ENCODE measurements at regions not wholly inside any gene's neighbourhood (a gene's known extent, or its start where the extent isn't known, plus 50 kb on each side); places are given as distances from the start of the nearest gene placed in this dataset.

GRCh38 chr2:33666879-33667278, 67.8 kb upstream of the FAM98A start:
- no peaks in the 10 kb centered on the region for H3K27me3 ChIP-seq
- no peak for TF ChIP-seq POLR2A (IDR thresholded peaks at IDR 0.05)
- no peak for TF ChIP-seq EP300 (IDR thresholded peaks at IDR 0.05)
- no peak for TF ChIP-seq CTCF (IDR thresholded peaks at IDR 0.05)
- H3K9me3 ChIP-seq: peaks cover 0 to 12% (median 2%) of the 10 kb centered on the region in 4 donors
- no peaks in the 10 kb centered on the region for H3K4me1 ChIP-seq
- H3K36me3 ChIP-seq: no peaks in the 10 kb centered on the region
- H3K27ac ChIP-seq: no peak overlapping the region
- WGBS, 2 donors: 65 to 70% methylated on average over 4 of the region's 4 CpGs
- H3K4me3 ChIP-seq: no peak overlapping the region
- no peak for DNase-seq (ENCODE audit: low spot score in 2 of 2)

- no peak for TF ChIP-seq CTCF (IDR thresholded peaks at IDR 0.05)
- TF ChIP-seq EP300 (IDR thresholded peaks at IDR 0.05): no peak
- no peak for TF ChIP-seq POLR2A (IDR thresholded peaks at IDR 0.05)
- Histone ChIP-seq H3K9me3 (peaks cover 0 to 12% (median 2%) of the 10 kb centered on the region in 4 donors), H3K27ac (no peak overlapping the region), H3K36me3 (no peaks in the 10 kb centered on the region), H3K4me1 (no peaks in the 10 kb centered on the region), H3K4me3 (no peak overlapping the region), H3K27me3 (no peaks in the 10 kb centered on the region)
- DNase-seq (ENCODE audit: low spot score in 2 of 2): no peak
- 83 to 98% methylated on average over 1 of the region's 1 CpG for WGBS, 2 donors
Observed at GRCh38 chr2:33665039-33665438, 65.9 kb upstream of the FAM98A start.

- H3K9me3 ChIP-seq: peaks cover 0 to 14% (median 2%) of the 10 kb centered on the region in 4 donors
- DNase-seq (ENCODE audit: low spot score in 2 of 2): no peak
- no peaks in the 10 kb centered on the region for H3K36me3 ChIP-seq
- H3K27ac ChIP-seq: no peak overlapping the region
- no peaks in the 10 kb centered on the region for H3K4me1 ChIP-seq
- TF ChIP-seq EP300 (IDR thresholded peaks at IDR 0.05): no peak
- TF ChIP-seq POLR2A (IDR thresholded peaks at IDR 0.05): no peak
- no peak for TF ChIP-seq CTCF (IDR thresholded peaks at IDR 0.05)
- WGBS, 2 donors: 79 to 82% methylated on average over 10 of the region's 10 CpGs
- H3K27me3 ChIP-seq: no peaks in the 10 kb centered on the region
- no peak overlapping the region for H3K4me3 ChIP-seq
Observed at GRCh38 chr2:33660416-33661123, 61.5 kb upstream of the FAM98A start.

- DNase-seq (ENCODE audit: low spot score in 2 of 2): no peak
- Histone ChIP-seq H3K36me3 (no peaks in the 10 kb centered on the region), H3K27ac (no peak overlapping the region), H3K27me3 (no peaks in the 10 kb centered on the region), H3K4me1 (no peaks in the 10 kb centered on the region), H3K9me3 (peaks cover 0 to 14% (median 0%) of the 10 kb centered on the region in 4 donors), H3K4me3 (no peak overlapping the region)
- 60 to 64% methylated on average over 5 of the region's 5 CpGs for WGBS, 2 donors
- TF ChIP-seq CTCF (IDR thresholded peaks at IDR 0.05): no peak
- no peak for TF ChIP-seq POLR2A (IDR thresholded peaks at IDR 0.05)
- no peak for TF ChIP-seq EP300 (IDR thresholded peaks at IDR 0.05)
Observed at GRCh38 chr2:33655626-33656320, 56.7 kb upstream of the FAM98A start.

GRCh38 chr2:33652830-33653229, 53.7 kb upstream of the FAM98A start:
- Histone ChIP-seq H3K36me3 (no peaks in the 10 kb centered on the region), H3K27me3 (no peaks in the 10 kb centered on the region), H3K4me3 (no peak overlapping the region), H3K4me1 (no peaks in the 10 kb centered on the region), H3K27ac (no peak overlapping the region), H3K9me3 (peaks cover 0 to 14% (median 0%) of the 10 kb centered on the region in 4 donors)
- TF ChIP-seq POLR2A (IDR thresholded peaks at IDR 0.05) (no peak), CTCF (IDR thresholded peaks at IDR 0.05) (no peak), EP300 (IDR thresholded peaks at IDR 0.05) (no peak)
- DNase-seq (ENCODE audit: low spot score in 2 of 2): no peak
- 52 to 70% methylated on average over 1 of the region's 1 CpG for WGBS, 2 donors

Data from tibial nerve (tissue), 4 donors.